Stimulated activated naive CD8-positive, alpha-beta T cell treated with anti-CD3 and anti-CD28 coated beads, Interleukin-15, Interleukin-2, amounts not matched to agents 100 ng/mL and 50 ng/mL, for 24 hours (primary cell): ENCODE measurements at regions not wholly inside any gene's neighbourhood (a gene's known extent, or its start where the extent isn't known, plus 50 kb on each side); places are given as distances from the start of the nearest gene placed in this dataset.
"Not testable (repeated sequence)": the region's sequence is repeated elsewhere in the genome, so short reads cannot be mapped to it uniquely, and the experiment has no call there.

ENCODE experiments used
- H3K27ac Mint-ChIP-seq: one replicate; pipeline ENCODE4 v1.8.0; 2021; ENCODE audit warnings: mild to moderate bottlenecking, mixed read lengths
- H3K27me3 Mint-ChIP-seq: one replicate; pipeline ENCODE4 v1.8.0; 2021; ENCODE audit warnings: mixed read lengths
- H3K36me3 Mint-ChIP-seq: one replicate; pipeline ENCODE4 v1.8.0; 2021; ENCODE audit warnings: low read depth, mixed read lengths
- H3K4me1 Mint-ChIP-seq: one replicate; pipeline ENCODE4 v1.8.0; 2021; ENCODE audit warnings: low read depth, mixed read lengths
- H3K4me3 Mint-ChIP-seq: one replicate; pipeline ENCODE4 v1.8.0; 2021; ENCODE audit warnings: mild to moderate bottlenecking, mixed read lengths
- H3K9me3 Mint-ChIP-seq: one replicate; pipeline ENCODE4 v1.8.0; 2021; ENCODE audit warnings: mixed read lengths

GRCh38 chr22:34356481-34356880 lies 436.2 kb upstream of the LARGE1 start:
- peaks cover 11% of the 10 kb centered on the region for H3K9me3 Mint-ChIP-seq
- H3K4me1 Mint-ChIP-seq, result no peaks in the 10 kb centered on the region
- H3K27ac Mint-ChIP-seq, result no peak overlapping the region
- no peak overlapping the region for H3K4me3 Mint-ChIP-seq
- peaks cover 5% of the 10 kb centered on the region for H3K27me3 Mint-ChIP-seq
- H3K36me3 Mint-ChIP-seq, result no peaks in the 10 kb centered on the region

GRCh38 chr22:34370711-34371110 lies 450.4 kb upstream of the LARGE1 start:
- H3K4me3 Mint-ChIP-seq, result no peak overlapping the region
- no peak overlapping the region for H3K27ac Mint-ChIP-seq
- no peaks in the 10 kb centered on the region for H3K27me3 Mint-ChIP-seq

GRCh38 chr22:34379825-34380224 lies 459.5 kb upstream of the LARGE1 start:
- Mint-ChIP-seq H3K9me3 (peaks cover 19% of the 10 kb centered on the region), H3K36me3 (no peaks in the 10 kb centered on the region), H3K4me3 (no peak overlapping the region), H3K27ac (no peak overlapping the region), H3K27me3 (no peaks in the 10 kb centered on the region), H3K4me1 (no peaks in the 10 kb centered on the region)

More at GRCh38 chr22:34370711-34371110, 450.4 kb upstream of the LARGE1 start:
- Mint-ChIP-seq H3K36me3 (no peaks in the 10 kb centered on the region), H3K4me1 (no peaks in the 10 kb centered on the region), H3K9me3 (peaks cover 19% of the 10 kb centered on the region)

- H3K36me3 Mint-ChIP-seq, result no peaks in the 10 kb centered on the region
- H3K4me3 Mint-ChIP-seq, result no peak overlapping the region
- H3K4me1 Mint-ChIP-seq, result no peaks in the 10 kb centered on the region
- H3K27me3 Mint-ChIP-seq, result no peaks in the 10 kb centered on the region
- H3K27ac Mint-ChIP-seq, result no peak overlapping the region
- peaks cover 19% of the 10 kb centered on the region for H3K9me3 Mint-ChIP-seq
Measured at GRCh38 chr22:34380532-34380931, 460.3 kb upstream of the LARGE1 start.

- peaks cover 23% of the 10 kb centered on the region for H3K9me3 Mint-ChIP-seq
- no peak overlapping the region for H3K4me3 Mint-ChIP-seq
- H3K27ac Mint-ChIP-seq, result no peak overlapping the region
- no peaks in the 10 kb centered on the region for H3K4me1 Mint-ChIP-seq
- H3K36me3 Mint-ChIP-seq, result no peaks in the 10 kb centered on the region
- no peaks in the 10 kb centered on the region for H3K27me3 Mint-ChIP-seq
Measured at GRCh38 chr22:34390400-34390799, 470.1 kb upstream of the LARGE1 start.

GRCh38 chr22:34395370-34395769 lies 475.1 kb upstream of the LARGE1 start:
- no peaks in the 10 kb centered on the region for H3K4me1 Mint-ChIP-seq
- peaks cover 34% of the 10 kb centered on the region for H3K9me3 Mint-ChIP-seq
- no peak overlapping the region for H3K4me3 Mint-ChIP-seq
- no peaks in the 10 kb centered on the region for H3K27me3 Mint-ChIP-seq
- no peak overlapping the region for H3K27ac Mint-ChIP-seq
- H3K36me3 Mint-ChIP-seq, result no peaks in the 10 kb centered on the region

GRCh38 chr22:34403667-34404066 lies 483.4 kb upstream of the LARGE1 start:
- Mint-ChIP-seq H3K4me1 (no peaks in the 10 kb centered on the region), H3K27me3 (no peaks in the 10 kb centered on the region)

GRCh38 chr22:34410111-34410510 lies 489.8 kb upstream of the LARGE1 start:
- Mint-ChIP-seq H3K36me3 (no peaks in the 10 kb centered on the region), H3K4me1 (no peaks in the 10 kb centered on the region), H3K4me3 (no peak overlapping the region), H3K27me3 (no peaks in the 10 kb centered on the region), H3K27ac (no peak overlapping the region), H3K9me3 (no peaks in the 10 kb centered on the region)

More at GRCh38 chr22:34403667-34404066, 483.4 kb upstream of the LARGE1 start:
- H3K36me3 Mint-ChIP-seq, result no peaks in the 10 kb centered on the region
- H3K9me3 Mint-ChIP-seq, result peaks cover 10% of the 10 kb centered on the region
- H3K4me3 Mint-ChIP-seq, result no peak overlapping the region
- no peak overlapping the region for H3K27ac Mint-ChIP-seq

GRCh38 chr22:34414467-34415440 lies 494.5 kb upstream of the LARGE1 start:
- no peaks in the 10 kb centered on the region for H3K27me3 Mint-ChIP-seq

GRCh38 chr22:34416022-34416860 lies 496.0 kb upstream of the LARGE1 start:
- no peaks in the 10 kb centered on the region for H3K4me1 Mint-ChIP-seq
- no peaks in the 10 kb centered on the region for H3K27me3 Mint-ChIP-seq

More at GRCh38 chr22:34414467-34415440, 494.5 kb upstream of the LARGE1 start:
- peaks cover 6% of the 10 kb centered on the region for H3K9me3 Mint-ChIP-seq
- H3K4me3 Mint-ChIP-seq, result no peak overlapping the region
- H3K36me3 Mint-ChIP-seq, result no peaks in the 10 kb centered on the region
- no peak overlapping the region for H3K27ac Mint-ChIP-seq
- H3K4me1 Mint-ChIP-seq, result no peaks in the 10 kb centered on the region

GRCh38 chr22:34422948-34423347 lies 502.7 kb upstream of the LARGE1 start:
- H3K9me3 Mint-ChIP-seq, H3K4me1 Mint-ChIP-seq, H3K27me3 Mint-ChIP-seq, H3K4me3 Mint-ChIP-seq, H3K36me3 Mint-ChIP-seq, H3K27ac Mint-ChIP-seq: not testable (repeated sequence)

More at GRCh38 chr22:34416022-34416860, 496.0 kb upstream of the LARGE1 start:
- no peaks in the 10 kb centered on the region for H3K36me3 Mint-ChIP-seq
- no peak overlapping the region for H3K27ac Mint-ChIP-seq
- peaks cover 6% of the 10 kb centered on the region for H3K9me3 Mint-ChIP-seq
- no peak overlapping the region for H3K4me3 Mint-ChIP-seq

GRCh38 chr22:34427436-34427835 lies 507.2 kb upstream of the LARGE1 start:
- Mint-ChIP-seq H3K27me3 (no peaks in the 10 kb centered on the region), H3K27ac (no peak overlapping the region), H3K36me3 (no peaks in the 10 kb centered on the region), H3K4me3 (no peak overlapping the region), H3K9me3 (no peaks in the 10 kb centered on the region), H3K4me1 (no peaks in the 10 kb centered on the region)

- Mint-ChIP-seq H3K4me3 (no peak overlapping the region), H3K36me3 (no peaks in the 10 kb centered on the region), H3K27ac (no peak overlapping the region), H3K9me3 (no peaks in the 10 kb centered on the region), H3K27me3 (no peaks in the 10 kb centered on the region), H3K4me1 (no peaks in the 10 kb centered on the region)
Measured at GRCh38 chr22:34427841-34428240, 507.6 kb upstream of the LARGE1 start.

GRCh38 chr22:34429314-34429713 lies 509.0 kb upstream of the LARGE1 start:
- H3K27ac Mint-ChIP-seq, result no peak overlapping the region
- no peaks in the 10 kb centered on the region for H3K36me3 Mint-ChIP-seq
- no peaks in the 10 kb centered on the region for H3K27me3 Mint-ChIP-seq
- peaks cover 3% of the 10 kb centered on the region for H3K9me3 Mint-ChIP-seq
- H3K4me3 Mint-ChIP-seq, result no peak overlapping the region
- H3K4me1 Mint-ChIP-seq, result no peaks in the 10 kb centered on the region

- H3K4me3 Mint-ChIP-seq, result no peak overlapping the region
- no peaks in the 10 kb centered on the region for H3K36me3 Mint-ChIP-seq
- H3K27me3 Mint-ChIP-seq, result no peaks in the 10 kb centered on the region
- H3K27ac Mint-ChIP-seq, result no peak overlapping the region
- peaks cover 6% of the 10 kb centered on the region for H3K9me3 Mint-ChIP-seq
- no peaks in the 10 kb centered on the region for H3K4me1 Mint-ChIP-seq
Measured at GRCh38 chr22:34430386-34430785, 510.1 kb upstream of the LARGE1 start.
